Esophagus muscularis mucosa (tissue), 4 donors: ENCODE measurements at regions not wholly inside any gene's neighbourhood (a gene's known extent, or its start where the extent isn't known, plus 50 kb on each side); places are given as distances from the start of the nearest gene placed in this dataset.
"Not testable (repeated sequence)": the region's sequence is repeated elsewhere in the genome, so short reads cannot be mapped to it uniquely, and the experiment has no call there.

Experiments
- DNase-seq: peaks from one replicate; pipeline ENCODE4 v3.0.0-alpha.2; 2017; ENCODE audit errors: extremely low spot score
- H3K27ac ChIP-seq, 4 donors: fragments of 200-600 bp; sonication (generic); replicated peaks in 1 of 4; 1 replicate in 3 of 4; 2 replicates in 1 of 4; pipeline ENCODE4 v1.5.1; 2016 to 2019; ENCODE audit warnings: mild to moderate bottlenecking in 1 of 4
- H3K27me3 ChIP-seq, 4 donors: fragments of 200-600 bp; sonication (generic); one replicate each; pipeline versions ENCODE4 v1.5.1 to v1.6.0; 2016 to 2019
- H3K36me3 ChIP-seq, 4 donors: fragments of 200-600 bp; sonication (generic); one replicate each; pipeline ENCODE4 v1.5.1; 2016 to 2019
- H3K4me1 ChIP-seq, 4 donors: fragments of 200-600 bp; sonication (generic); one replicate each; pipeline ENCODE4 v1.5.1; 2016 to 2019
- H3K4me3 ChIP-seq, 4 donors: fragments of 200-600 bp; sonication (generic); 1 replicate in 2 of 4; 2 replicates in 2 of 4; pipeline ENCODE4 v1.5.1; 2016 to 2019; ENCODE audit warnings: mild to moderate bottlenecking in 4 of 4, moderate library complexity in 1 of 4
- H3K9me3 ChIP-seq, 4 donors: fragments of 200-600 bp; sonication (generic); 1 replicate in 3 of 4; 2 replicates in 1 of 4; pipeline ENCODE4 v1.5.1; 2016 to 2019
- CTCF ChIP-seq, 3 experiments: fragments of 200-600 bp in 2 of 3; fragments of 450-650 bp in 1 of 3; sonication (generic) in 2 of 3; IDR thresholded peaks; one replicate each; pipeline ENCODE4 v1.5.1; 2017 to 2019; ENCODE audit warnings: antibody characterized with exemption in 3 of 3, mild to moderate bottlenecking in 2 of 3, moderate library complexity in 1 of 3
- EP300 ChIP-seq: sonication (generic); formaldehyde crosslinking; IDR thresholded peaks from one replicate; pipeline ENCODE4 v1.6.1; 2017; ENCODE audit warnings: antibody characterized with exemption
- POLR2A ChIP-seq: fragments of 450-650 bp; IDR thresholded peaks from one replicate; pipeline ENCODE4 v1.6.1; 2017; ENCODE audit warnings: antibody characterized with exemption, moderate library complexity, mild to moderate bottlenecking, low read depth
- POLR2AphosphoS5 ChIP-seq, 2 donors: sonication (generic); formaldehyde crosslinking; IDR thresholded peaks; one replicate each; pipeline ENCODE4 v1.6.1; 2017; ENCODE audit warnings: antibody characterized with exemption in 2 of 2
- WGBS: methylation state at CpG from one replicate; pipeline ENCODE4 v1.1.5; 2018; 5-methylcytosine and 5-hydroxymethylcytosine counted together
- intact Hi-C: fragments of 100-400 bp; cut with DNase I; formaldehyde crosslinking; loops from one replicate; pipeline ENCODE4 v1.15.1; 2023

- Histone ChIP-seq H3K9me3 (no peaks in the 10 kb centered on the region), H3K27me3 (no peaks in the 10 kb centered on the region), H3K36me3 (no peaks in the 10 kb centered on the region), H3K4me1 (no peaks in the 10 kb centered on the region), H3K27ac (no peak overlapping the region), H3K4me3 (no peak overlapping the region)
- DNase-seq = peak; percentile 87
- 85% methylated on average over 6 of the region's 6 CpGs for WGBS
- intact Hi-C loops = no loop called here
- no peak for TF ChIP-seq POLR2A
- TF ChIP-seq POLR2AphosphoS5 (IDR thresholded peaks at IDR 0.05) = no peak
- TF ChIP-seq EP300 = no peak
- no peak for TF ChIP-seq CTCF (IDR thresholded peaks at IDR 0.05)
Observed at GRCh38 chr4:4946416-4946815, 72.8 kb downstream of the CYTL1 start.

GRCh38 chr4:4947721-4948120, 71.5 kb downstream of the CYTL1 start:
- intact Hi-C loops = no loop called here
- no peak for TF ChIP-seq POLR2A
- no peak for TF ChIP-seq CTCF (IDR thresholded peaks at IDR 0.05)
- no peak for TF ChIP-seq POLR2AphosphoS5 (IDR thresholded peaks at IDR 0.05)
- no peak for TF ChIP-seq EP300
- H3K4me3 ChIP-seq = no peak overlapping the region
- no peak overlapping the region for H3K27ac ChIP-seq
- DNase-seq = peak; percentile 53
- no peaks in the 10 kb centered on the region for H3K27me3 ChIP-seq
- H3K4me1 ChIP-seq = no peaks in the 10 kb centered on the region
- H3K9me3 ChIP-seq = peaks cover 0 to 5% (median 2%) of the 10 kb centered on the region in 4 donors
- WGBS = 80% methylated on average over 5 of the region's 5 CpGs
- no peaks in the 10 kb centered on the region for H3K36me3 ChIP-seq

GRCh38 chr4:4948370-4948769, 70.9 kb downstream of the CYTL1 start:
- Histone ChIP-seq H3K4me1 (no peaks in the 10 kb centered on the region), H3K36me3 (no peaks in the 10 kb centered on the region), H3K9me3 (peaks cover 0 to 8% (median 7%) of the 10 kb centered on the region in 4 donors), H3K4me3 (no peak overlapping the region), H3K27me3 (no peaks in the 10 kb centered on the region), H3K27ac (no peak overlapping the region)
- intact Hi-C loops = no loop called here
- 42% methylated on average over 3 of the region's 3 CpGs for WGBS
- DNase-seq = peak; percentile 29
- TF ChIP-seq POLR2A (no peak), EP300 (no peak), CTCF (IDR thresholded peaks at IDR 0.05) (no peak)

GRCh38 chr4:4950561-4951290, 68.5 kb downstream of the CYTL1 start:
- peak; percentile 66 for DNase-seq
- Histone ChIP-seq H3K4me3 (no peak overlapping the region), H3K9me3 (peaks cover 0 to 14% (median 7%) of the 10 kb centered on the region in 4 donors), H3K36me3 (no peaks in the 10 kb centered on the region), H3K4me1 (no peaks in the 10 kb centered on the region), H3K27ac (no peak overlapping the region), H3K27me3 (no peaks in the 10 kb centered on the region)
- intact Hi-C loops = no loop called here
- TF ChIP-seq EP300 = no peak
- no peak for TF ChIP-seq POLR2A
- no peak for TF ChIP-seq CTCF (IDR thresholded peaks at IDR 0.05)
- TF ChIP-seq POLR2AphosphoS5 (IDR thresholded peaks at IDR 0.05) = no peak
- 54% methylated on average over 6 of the region's 9 CpGs for WGBS

- Histone ChIP-seq H3K9me3 (peaks cover 0 to 14% (median 7%) of the 10 kb centered on the region in 4 donors), H3K36me3 (no peaks in the 10 kb centered on the region), H3K27ac (no peak overlapping the region), H3K4me1 (no peaks in the 10 kb centered on the region), H3K27me3 (no peaks in the 10 kb centered on the region), H3K4me3 (no peak overlapping the region)
- TF ChIP-seq POLR2A = no peak
- no peak for TF ChIP-seq EP300
- no peak for TF ChIP-seq CTCF (IDR thresholded peaks at IDR 0.05)
- TF ChIP-seq POLR2AphosphoS5 (IDR thresholded peaks at IDR 0.05) = no peak
- peak; percentile 14 for DNase-seq
- WGBS = 61% methylated on average over 2 of the region's 2 CpGs
- intact Hi-C loops = no loop called here
Observed at GRCh38 chr4:4952273-4952672, 67.0 kb downstream of the CYTL1 start.

GRCh38 chr4:4959344-4960074, 59.7 kb downstream of the CYTL1 start:
- H3K27me3 ChIP-seq, H3K4me3 ChIP-seq, intact Hi-C loops, H3K27ac ChIP-seq, H3K36me3 ChIP-seq, H3K4me1 ChIP-seq, DNase-seq: not testable (repeated sequence)
- 92% methylated on average over 21 of the region's 29 CpGs for WGBS
- H3K9me3 ChIP-seq = peaks cover 6 to 39% (median 33%) of the 10 kb centered on the region in 4 donors
